SK-N-SH (cell line): ENCODE measurements at regions not wholly inside any gene's neighbourhood (a gene's known extent, or its start where the extent isn't known, plus 50 kb on each side); places are given as distances from the start of the nearest gene placed in this dataset.

ENCODE experiments used
- CTCF ChIA-PET: fragments of 300-600, 350-600 bp; formaldehyde crosslinking; extraction: SDS; loops from one replicate; lab custom pipeline; 2021; lab: Yijun Ruan, JAX
- POLR2A ChIA-PET: fragments of 350-600 bp; sonication (Branson Sonifier 250); formaldehyde crosslinking; extraction: SDS; loops from one replicate; lab custom pipeline; 2020; ENCODE audit warnings: antibody characterized with exemption, inconsistent platforms; lab: Yijun Ruan, JAX
- DNase-seq: peaks from one replicate; pipeline ENCODE4 v3.0.0; 2012
- H2AFZ ChIP-seq: fragments of 200-600 bp; sonication (generic); 2 replicates; pipeline ENCODE4 v1.8.1; 2016; ENCODE audit warnings: antibody characterized with exemption, mild to moderate bottlenecking, low read depth
- H3F3A ChIP-seq: fragments of 200-600 bp; sonication (generic); replicated peaks from 2 replicates; pipeline ENCODE3; 2016; ENCODE audit warnings: antibody characterized with exemption, mild to moderate bottlenecking; ENCODE audit not compliant: insufficient read depth
- H3K27ac ChIP-seq, 2 experiments: fragments of 200-500 bp in 1 of 2; fragments of 200-600 bp in 1 of 2; sonication (Bioruptor generic) in 1 of 2; sonication (generic), shearing (Covaris generic) in 1 of 2; 2 replicates each; pipeline versions ENCODE4 v1.5.1 to v1.6.1; 2014 to 2016; ENCODE audit warnings: low read depth in 2 of 2, inconsistent platforms in 1 of 2, low read length in 1 of 2, mild to moderate bottlenecking in 1 of 2, mixed read lengths in 1 of 2
- H3K27me3 ChIP-seq: fragments of 200-600 bp; sonication (generic), shearing (Covaris generic); 2 replicates; pipeline ENCODE4 v1.6.1; 2016; ENCODE audit warnings: mixed run types; ENCODE audit not compliant: insufficient read depth
- H3K36me3 ChIP-seq, 2 experiments: fragments of 200-500 bp in 1 of 2; fragments of 200-600 bp in 1 of 2; sonication (Bioruptor generic) in 1 of 2; sonication (generic) in 1 of 2; replicated peaks in 1 of 2; 2 replicates each; pipeline versions ENCODE3 to v1.5.1; 2014 to 2016; ENCODE audit warnings: low read length in 1 of 2, mild to moderate bottlenecking in 1 of 2; ENCODE audit not compliant: insufficient read depth in 2 of 2, control insufficient read depth in 1 of 2
- H3K4me1 ChIP-seq, 2 experiments: fragments of 200-500 bp in 1 of 2; fragments of 200-600 bp in 1 of 2; sonication (Bioruptor generic) in 1 of 2; sonication (generic), shearing (Covaris generic) in 1 of 2; 2 replicates each; pipeline versions ENCODE4 v1.5.1 to v1.6.1; 2014 to 2016; ENCODE audit warnings: low read depth in 1 of 2, low read length in 1 of 2, mixed run types in 1 of 2; ENCODE audit not compliant: insufficient read depth in 2 of 2, control insufficient read depth in 1 of 2
- H3K4me2 ChIP-seq: fragments of 200-600 bp; sonication (generic), shearing (Covaris generic); 2 replicates; pipeline ENCODE4 v1.6.1; 2017; ENCODE audit warnings: mixed run types
- H3K4me3 ChIP-seq, 2 experiments: fragments of 200-500 bp in 1 of 2; fragments of 200-600 bp in 1 of 2; sonication (Bioruptor generic) in 1 of 2; sonication (generic), shearing (Covaris generic) in 1 of 2; 2 replicates each; pipeline versions ENCODE4 v1.5.1 to v1.8.1; 2014 to 2016; ENCODE audit warnings: low read depth in 2 of 2, inconsistent platforms in 1 of 2, low read length in 1 of 2, mild to moderate bottlenecking in 1 of 2, mixed read lengths in 1 of 2, moderate library complexity in 1 of 2
- H3K79me2 ChIP-seq: fragments of 200-600 bp; sonication (generic); 2 replicates; pipeline ENCODE4 v1.8.1; 2017; ENCODE audit warnings: mild to moderate bottlenecking; ENCODE audit not compliant: insufficient read depth
- H3K9ac ChIP-seq: fragments of 200-600 bp; sonication (generic); 2 replicates; pipeline ENCODE4 v1.6.1; 2017; ENCODE audit warnings: mixed run types
- H3K9me2 ChIP-seq: fragments of 200-600 bp; sonication (generic); 2 replicates; pipeline ENCODE4 v1.6.1; 2017; ENCODE audit warnings: mixed run types
- H3K9me3 ChIP-seq: fragments of 200-600 bp; sonication (generic); 2 replicates; pipeline ENCODE4 v1.6.1; 2017; ENCODE audit warnings: mixed run types, mild to moderate bottlenecking, moderate library complexity
- H4K20me1 ChIP-seq: fragments of 200-600 bp; sonication (generic); 2 replicates; pipeline ENCODE4 v1.6.1; 2017; ENCODE audit warnings: mild to moderate bottlenecking, mixed run types; ENCODE audit not compliant: insufficient read depth
- CHD2 ChIP-seq: fragments of 150-350 bp; IDR thresholded peaks from 2 replicates; pipeline ENCODE4 v1.6.1; 2018; ENCODE audit warnings: low read length; ENCODE audit not compliant: partially characterized antibody
- ELF1 ChIP-seq: IDR thresholded peaks from 2 replicates; pipeline ENCODE4 v1.4.0; 2012
- EP300 ChIP-seq, 2 experiments: IDR thresholded peaks; 2 replicates each; pipeline versions ENCODE4 v1.4.0 to v1.6.1; 2012; ENCODE audit warnings: borderline replicate concordance in 1 of 2, low read depth in 1 of 2, low read length in 1 of 2
- FOSL2 ChIP-seq: IDR thresholded peaks from 2 replicates; pipeline ENCODE4 v1.4.0; 2012; ENCODE audit warnings: low read depth, mild to moderate bottlenecking, moderate library complexity, borderline replicate concordance
- FOXJ3 ChIP-seq: sonication (generic); formaldehyde crosslinking; IDR thresholded peaks from 2 replicates; pipeline ENCODE4 v1.5.1; 2020; ENCODE audit warnings: mild to moderate bottlenecking, missing genetic modification reagents
- FOXM1 ChIP-seq: IDR thresholded peaks from 2 replicates; pipeline ENCODE4 v1.4.0; 2012; ENCODE audit warnings: low read depth, mild to moderate bottlenecking
- GABPA ChIP-seq: IDR thresholded peaks from 2 replicates; pipeline ENCODE4 v1.4.0; 2012; ENCODE audit warnings: low read depth, mild to moderate bottlenecking
- JUND ChIP-seq: IDR thresholded peaks from 2 replicates; pipeline ENCODE4 v1.4.0; 2012
- MAX ChIP-seq: IDR thresholded peaks from 2 replicates; pipeline ENCODE4 v1.4.0; 2012; ENCODE audit warnings: low read depth
- MEF2A ChIP-seq: IDR thresholded peaks from 2 replicates; pipeline ENCODE4 v1.4.0; 2012; ENCODE audit warnings: low read depth, borderline replicate concordance
- MXI1 ChIP-seq: IDR thresholded peaks from 2 replicates; pipeline ENCODE4 v1.6.1; 2012; ENCODE audit warnings: mild to moderate bottlenecking, low read depth, low read length, improper control_type of control experiment
- NFIC ChIP-seq: IDR thresholded peaks from 2 replicates; pipeline ENCODE4 v1.4.0; 2012; ENCODE audit warnings: borderline replicate concordance
- NRF1 ChIP-seq: IDR thresholded peaks from 2 replicates; pipeline ENCODE4 v1.6.1; 2012; ENCODE audit warnings: low read depth, mild to moderate bottlenecking, low read length
- PBX3 ChIP-seq: IDR thresholded peaks from 2 replicates; pipeline ENCODE4; 2012
- RXRA ChIP-seq: IDR thresholded peaks from 2 replicates; pipeline ENCODE4 v1.4.0; 2012; ENCODE audit warnings: low read depth, mild to moderate bottlenecking, borderline replicate concordance
- TCF12 ChIP-seq: IDR thresholded peaks from 2 replicates; pipeline ENCODE4 v1.4.0; 2012
- TEAD4 ChIP-seq: IDR thresholded peaks from 2 replicates; pipeline ENCODE4 v1.4.0; 2012; ENCODE audit warnings: mild to moderate bottlenecking, borderline replicate concordance; ENCODE audit not compliant: insufficient read depth
- USF1 ChIP-seq: IDR thresholded peaks from 2 replicates; pipeline ENCODE4 v1.4.0; 2012; ENCODE audit warnings: low read depth, borderline replicate concordance
- WGBS: methylation state at CpG from one replicate; pipeline ENCODE4 v1.1.6; 2017; ENCODE audit warnings: low lambda C conversion rate; 5-methylcytosine and 5-hydroxymethylcytosine counted together
- TF ChIP-seq, protein P1 (sequence below): IDR thresholded peaks from 2 replicates; pipeline ENCODE4 v1.6.1; 2012; ENCODE audit warnings: mild to moderate bottlenecking, low read depth, low read length, moderate library complexity

- DNase-seq, result no peak
- H3K9me3 ChIP-seq, result no peaks in the 10 kb centered on the region
- CTCF ChIA-PET, result interaction anchor here (0.8 to 0.9 kb wide), 2 partner anchors 10 to 18 kb away, joined by 3 read pairs; no protein-coding TSS in a partner anchor
- peaks cover 31 to 55% of the 10 kb centered on the region in 2 experiments; a peak in 3 of 4 replicates for H3K4me1 ChIP-seq
- POLR2A ChIA-PET, result interaction anchor here (0.5 kb wide), 1 partner anchor 9 kb away, joined by 4 read pairs; no protein-coding TSS in a partner anchor
- peaks cover 54 to 62% of the 10 kb centered on the region in 2 experiments for H3K36me3 ChIP-seq
- peaks cover 19% of the 10 kb centered on the region for H4K20me1 ChIP-seq
- TF ChIP-seq TCF12 (0 out of 2 replicates have a peak, but pooled peaks have one; percentile 14), CHD2 (no peak), NFIC (peak; percentile 55; the same call in 1 of the 2 replicates), JUND (no peak)
- peaks cover 99% of the 10 kb centered on the region for H3K79me2 ChIP-seq
- H3K27me3 ChIP-seq, result no peaks in the 10 kb centered on the region
- WGBS, result 66% methylated on average over 24 of the region's 25 CpGs
- no peaks in the 10 kb centered on the region for H3K9me2 ChIP-seq
- peak overlapping the region; percentile 68; the same call in 1 of the 2 replicates for H3K4me2 ChIP-seq
- peak overlapping the region; percentile 40 to 95 for H3K27ac ChIP-seq
- H2AFZ ChIP-seq, result no peak overlapping the region
- peaks cover 66% of the 10 kb centered on the region for H3F3A ChIP-seq
- no peak overlapping the region for H3K4me3 ChIP-seq
- H3K9ac ChIP-seq, result peak overlapping the region; percentile 62; the same call in 1 of the 2 replicates
Observed at GRCh38 chr12:124381456-124382296, 86.8 kb downstream of the RFLNA start.

- no peaks in the 10 kb centered on the region for H3K9me2 ChIP-seq
- TF ChIP-seq PBX3 (no peak), FOXJ3 (CRISPR knock-in tag) (no peak), CHD2 (no peak), JUND (no peak), EP300 (IDR thresholded peaks at IDR 0.05; ENCODE audit: borderline replicate concordance in 1 of 2, low read depth in 1 of 2, low read length in 1 of 2) (no peak), MXI1 (no peak), GABPA (no peak), TEAD4 (no peak), FOSL2 (no peak), RXRA (no peak), MAX (no peak), FOXM1 (no peak), MEF2A (no peak), NRF1 (no peak), USF1 (no peak), ELF1 (no peak)
- TF ChIP-seq, protein P1, sequence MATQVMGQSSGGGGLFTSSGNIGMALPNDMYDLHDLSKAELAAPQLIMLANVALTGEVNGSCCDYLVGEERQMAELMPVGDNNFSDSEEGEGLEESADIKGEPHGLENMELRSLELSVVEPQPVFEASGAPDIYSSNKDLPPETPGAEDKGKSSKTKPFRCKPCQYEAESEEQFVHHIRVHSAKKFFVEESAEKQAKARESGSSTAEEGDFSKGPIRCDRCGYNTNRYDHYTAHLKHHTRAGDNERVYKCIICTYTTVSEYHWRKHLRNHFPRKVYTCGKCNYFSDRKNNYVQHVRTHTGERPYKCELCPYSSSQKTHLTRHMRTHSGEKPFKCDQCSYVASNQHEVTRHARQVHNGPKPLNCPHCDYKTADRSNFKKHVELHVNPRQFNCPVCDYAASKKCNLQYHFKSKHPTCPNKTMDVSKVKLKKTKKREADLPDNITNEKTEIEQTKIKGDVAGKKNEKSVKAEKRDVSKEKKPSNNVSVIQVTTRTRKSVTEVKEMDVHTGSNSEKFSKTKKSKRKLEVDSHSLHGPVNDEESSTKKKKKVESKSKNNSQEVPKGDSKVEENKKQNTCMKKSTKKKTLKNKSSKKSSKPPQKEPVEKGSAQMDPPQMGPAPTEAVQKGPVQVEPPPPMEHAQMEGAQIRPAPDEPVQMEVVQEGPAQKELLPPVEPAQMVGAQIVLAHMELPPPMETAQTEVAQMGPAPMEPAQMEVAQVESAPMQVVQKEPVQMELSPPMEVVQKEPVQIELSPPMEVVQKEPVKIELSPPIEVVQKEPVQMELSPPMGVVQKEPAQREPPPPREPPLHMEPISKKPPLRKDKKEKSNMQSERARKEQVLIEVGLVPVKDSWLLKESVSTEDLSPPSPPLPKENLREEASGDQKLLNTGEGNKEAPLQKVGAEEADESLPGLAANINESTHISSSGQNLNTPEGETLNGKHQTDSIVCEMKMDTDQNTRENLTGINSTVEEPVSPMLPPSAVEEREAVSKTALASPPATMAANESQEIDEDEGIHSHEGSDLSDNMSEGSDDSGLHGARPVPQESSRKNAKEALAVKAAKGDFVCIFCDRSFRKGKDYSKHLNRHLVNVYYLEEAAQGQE, result no peak
- TF ChIP-seq, all 33 proteins: peak for 0
- peak overlapping the region; percentile 62; the same call in 1 of the 2 replicates for H3K9ac ChIP-seq
- H3K36me3 ChIP-seq, result peaks cover 60 to 66% of the 10 kb centered on the region in 2 experiments
- H3K9me3 ChIP-seq, result no peaks in the 10 kb centered on the region
- H3K4me3 ChIP-seq, result no peak overlapping the region
- H3K27ac ChIP-seq, result peak overlapping the region; percentile 71 to 95
- no peak for DNase-seq
- ChIA-PET POLR2A (interaction anchor here (0.5 kb wide), 1 partner anchor 10 kb away, joined by 4 read pairs; no protein-coding TSS in a partner anchor), CTCF (interaction anchor here (0.8 kb wide), 1 partner anchor 19 kb away, joined by 3 read pairs; no protein-coding TSS in a partner anchor)
- H3F3A ChIP-seq, result peaks cover 64% of the 10 kb centered on the region
- H3K4me1 ChIP-seq, result peaks cover 25 to 52% of the 10 kb centered on the region in 2 experiments; a peak in 3 of 4 replicates
- H3K79me2 ChIP-seq, result peaks cover 99% of the 10 kb centered on the region
- peaks cover 22% of the 10 kb centered on the region for H4K20me1 ChIP-seq
- H3K27me3 ChIP-seq, result no peaks in the 10 kb centered on the region
- WGBS, result 51% methylated on average over 4 of the region's 8 CpGs
- no peak overlapping the region for H2AFZ ChIP-seq
- H3K4me2 ChIP-seq, result peak overlapping the region; percentile 68; the same call in 1 of the 2 replicates
Observed at GRCh38 chr12:124380796-124381455, 86.0 kb downstream of the RFLNA start.
